GM12864 (cell line): ENCODE measurements at regions not wholly inside any gene's neighbourhood (a gene's known extent, or its start where the extent isn't known, plus 50 kb on each side); places are given as distances from the start of the nearest gene placed in this dataset.

ENCODE experiments used
- DNase-seq: peaks from one replicate; pipeline ENCODE4 v3.0.0-alpha.2; 2011; ENCODE audit warnings: low read depth
- H3K4me3 ChIP-seq: 2 replicates; pipeline ENCODE4 v1.5.1; 2011; ENCODE audit warnings: mild to moderate bottlenecking, low read depth, low read length, control low read depth
- TF ChIP-seq, protein P1 (sequence below): IDR thresholded peaks from 2 replicates; pipeline ENCODE4 v1.5.1; 2011; ENCODE audit warnings: low read depth, mild to moderate bottlenecking, moderate library complexity, low read length, control low read depth, inconsistent platforms; ENCODE audit errors: missing control alignments

- TF ChIP-seq, protein P1, sequence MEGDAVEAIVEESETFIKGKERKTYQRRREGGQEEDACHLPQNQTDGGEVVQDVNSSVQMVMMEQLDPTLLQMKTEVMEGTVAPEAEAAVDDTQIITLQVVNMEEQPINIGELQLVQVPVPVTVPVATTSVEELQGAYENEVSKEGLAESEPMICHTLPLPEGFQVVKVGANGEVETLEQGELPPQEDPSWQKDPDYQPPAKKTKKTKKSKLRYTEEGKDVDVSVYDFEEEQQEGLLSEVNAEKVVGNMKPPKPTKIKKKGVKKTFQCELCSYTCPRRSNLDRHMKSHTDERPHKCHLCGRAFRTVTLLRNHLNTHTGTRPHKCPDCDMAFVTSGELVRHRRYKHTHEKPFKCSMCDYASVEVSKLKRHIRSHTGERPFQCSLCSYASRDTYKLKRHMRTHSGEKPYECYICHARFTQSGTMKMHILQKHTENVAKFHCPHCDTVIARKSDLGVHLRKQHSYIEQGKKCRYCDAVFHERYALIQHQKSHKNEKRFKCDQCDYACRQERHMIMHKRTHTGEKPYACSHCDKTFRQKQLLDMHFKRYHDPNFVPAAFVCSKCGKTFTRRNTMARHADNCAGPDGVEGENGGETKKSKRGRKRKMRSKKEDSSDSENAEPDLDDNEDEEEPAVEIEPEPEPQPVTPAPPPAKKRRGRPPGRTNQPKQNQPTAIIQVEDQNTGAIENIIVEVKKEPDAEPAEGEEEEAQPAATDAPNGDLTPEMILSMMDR = no peak
- no peak for DNase-seq
- no peak overlapping the region for H3K4me3 ChIP-seq
These were observed 102.4 kb downstream of the EFNB2 start for GRCh38 chr13:106433066-106433465.

DNA sequence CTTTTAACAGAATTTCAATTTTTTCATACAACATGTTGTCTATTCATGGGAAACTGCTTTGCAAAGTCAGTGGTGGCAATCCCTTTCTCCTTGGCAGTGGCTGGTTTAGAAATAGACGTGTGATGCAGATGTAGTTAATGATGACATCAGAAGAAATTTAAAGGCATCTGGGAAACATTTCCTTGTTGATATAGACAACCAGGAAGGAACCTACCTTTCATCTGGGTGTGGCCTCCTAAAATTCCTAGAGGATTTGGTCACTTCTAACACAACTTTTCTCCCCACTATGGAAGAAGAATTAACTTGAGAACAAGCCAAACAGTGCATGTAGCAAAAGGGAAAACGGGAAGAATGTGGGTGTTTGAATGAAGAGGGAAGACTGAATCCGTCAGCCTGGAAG, 102.8 kb downstream of the EFNB2 start:
- DNase-seq = no peak
- TF ChIP-seq, protein P1 = no peak
- H3K4me3 ChIP-seq = no peak overlapping the region

DNA sequence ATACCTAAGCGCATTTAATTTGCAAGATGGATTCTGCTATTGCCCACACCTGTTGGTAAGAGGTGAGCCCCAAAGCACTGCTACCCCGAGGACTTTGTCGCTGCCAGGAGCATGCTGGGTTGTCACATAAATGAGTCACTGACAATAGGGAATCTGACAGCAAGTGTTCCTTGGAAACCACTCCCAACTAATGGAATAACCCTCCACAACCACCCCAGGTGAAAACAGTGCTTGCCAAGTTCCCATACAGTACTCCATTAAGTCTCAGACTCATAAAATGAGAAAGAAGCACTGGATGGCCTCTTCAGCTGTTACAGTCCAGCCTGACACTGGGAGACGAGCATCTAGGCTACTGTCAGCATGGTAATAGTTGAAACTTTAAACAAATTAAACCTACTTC, 108.6 kb downstream of the EFNB2 start:
- no peak for DNase-seq
- H3K4me3 ChIP-seq = no peak overlapping the region
- TF ChIP-seq, protein P1 = no peak

DNA sequence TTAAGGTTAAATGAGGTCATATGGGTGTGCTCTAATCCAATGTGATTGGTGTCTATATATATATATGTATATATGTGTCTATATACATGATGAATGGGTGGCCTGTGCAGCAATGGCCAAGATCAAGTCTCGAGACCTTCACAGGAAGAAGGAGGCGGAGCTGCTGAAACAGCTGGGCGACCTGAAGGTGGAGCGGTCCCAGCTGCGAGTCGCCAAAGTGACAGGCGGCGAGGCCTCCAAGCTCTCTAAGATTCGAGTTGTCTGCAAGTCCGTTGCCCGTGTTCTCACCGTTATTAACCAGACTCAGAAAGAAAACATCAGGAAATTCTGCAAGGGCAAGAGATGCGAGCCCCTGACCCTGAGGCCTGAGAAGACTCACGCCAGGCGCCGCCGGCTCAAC, 109.8 kb downstream of the EFNB2 start:
- DNase-seq = no peak
- TF ChIP-seq, protein P1 = no peak
- H3K4me3 ChIP-seq = no peak overlapping the region

GRCh38 chr13:106424805-106425204, 110.7 kb downstream of the EFNB2 start:
- no peak overlapping the region for H3K4me3 ChIP-seq
- no peak for DNase-seq
- TF ChIP-seq, protein P1 = no peak

DNA sequence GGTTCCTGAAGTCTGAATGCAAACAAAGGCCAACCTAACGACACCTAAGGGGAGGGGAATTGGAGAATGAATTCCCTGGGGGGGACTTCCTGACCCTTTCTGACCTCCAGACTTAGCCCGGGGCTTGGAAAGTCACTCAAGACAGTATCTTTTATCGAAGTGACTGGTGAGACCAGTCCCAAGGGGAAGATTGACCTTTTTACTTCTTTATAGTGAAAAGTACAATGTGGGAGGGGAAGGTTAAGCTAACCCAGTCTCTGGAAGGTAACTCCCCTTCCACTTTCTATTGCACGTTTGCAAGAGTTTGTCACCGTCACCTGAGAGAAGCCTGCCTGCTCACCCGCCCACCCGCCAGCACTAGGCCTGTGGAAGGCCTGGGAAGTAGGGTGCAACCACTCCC, 111.9 kb downstream of the EFNB2 start:
- TF ChIP-seq, protein P1 = no peak
- DNase-seq = no peak
- H3K4me3 ChIP-seq = no peak overlapping the region

DNA sequence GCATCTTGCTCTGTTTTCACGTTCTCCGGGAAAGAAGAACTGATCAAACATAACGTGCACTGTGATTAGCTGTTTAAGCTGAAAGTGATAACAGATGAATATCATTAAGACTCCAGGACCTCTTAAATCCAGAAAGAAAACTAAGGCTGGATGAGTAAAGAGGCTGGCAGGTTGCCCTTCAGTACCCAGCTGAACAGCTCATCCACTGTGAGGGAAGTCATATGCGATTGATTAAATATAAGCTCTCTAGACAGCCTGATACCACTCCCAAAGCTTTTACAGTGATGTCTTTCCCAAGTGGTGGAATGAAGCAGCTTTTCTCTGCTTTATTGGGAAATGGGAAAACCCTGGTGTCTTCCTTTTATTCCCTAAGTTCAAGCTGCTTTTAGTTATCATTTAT, 116.9 kb downstream of the EFNB2 start:
- no peak overlapping the region for H3K4me3 ChIP-seq
- TF ChIP-seq, protein P1 = no peak
- DNase-seq = no peak
